ENCODE measurements at regions not wholly inside any gene's neighbourhood (a gene's known extent, or its start where the extent isn't known, plus 50 kb on each side); places are given as distances from the start of the nearest gene placed in this dataset.

GRCh38 chr4:173782660-173783059 lies 252.6 kb upstream of the HAND2 start:
- Mint-ChIP-seq H3K4me3 (ENCODE audit: unreplicated experiment) (no peak overlapping the region), H3K27ac (ENCODE audit: unreplicated experiment) (no peak overlapping the region), H3K4me1 (ENCODE audit: unreplicated experiment) (no peaks in the 10 kb centered on the region), H3K27me3 (ENCODE audit: unreplicated experiment) (no peaks in the 10 kb centered on the region), H3K9me3 (ENCODE audit: unreplicated experiment) (peaks cover 10% of the 10 kb centered on the region), H3K36me3 (ENCODE audit: low read depth, unreplicated experiment) (peaks cover 10% of the 10 kb centered on the region)
- no peak for DNase-seq (ENCODE audit: low spot score)
- no peak for TF ChIP-seq CTCF (IDR thresholded peaks at IDR 0.05; ENCODE audit: unreplicated experiment)

GRCh38 chr4:173777921-173778320 lies 247.9 kb upstream of the HAND2 start:
- H3K27ac Mint-ChIP-seq (ENCODE audit: unreplicated experiment), result no peak overlapping the region

GRCh38 chr4:173777421-173777820 lies 247.4 kb upstream of the HAND2 start:
- Mint-ChIP-seq H3K27ac (ENCODE audit: unreplicated experiment) (no peak overlapping the region), H3K36me3 (ENCODE audit: low read depth, unreplicated experiment) (no peaks in the 10 kb centered on the region), H3K27me3 (ENCODE audit: unreplicated experiment) (no peaks in the 10 kb centered on the region), H3K9me3 (ENCODE audit: unreplicated experiment) (no peaks in the 10 kb centered on the region), H3K4me1 (ENCODE audit: unreplicated experiment) (no peaks in the 10 kb centered on the region), H3K4me3 (ENCODE audit: unreplicated experiment) (no peak overlapping the region)
- DNase-seq (ENCODE audit: low spot score), result no peak
- no peak for TF ChIP-seq CTCF (IDR thresholded peaks at IDR 0.05; ENCODE audit: unreplicated experiment)

More at GRCh38 chr4:173777921-173778320, 247.9 kb upstream of the HAND2 start:
- TF ChIP-seq CTCF (IDR thresholded peaks at IDR 0.05; ENCODE audit: unreplicated experiment), result no peak
- Mint-ChIP-seq H3K4me1 (ENCODE audit: unreplicated experiment) (no peaks in the 10 kb centered on the region), H3K9me3 (ENCODE audit: unreplicated experiment) (no peaks in the 10 kb centered on the region), H3K36me3 (ENCODE audit: low read depth, unreplicated experiment) (no peaks in the 10 kb centered on the region), H3K27me3 (ENCODE audit: unreplicated experiment) (no peaks in the 10 kb centered on the region), H3K4me3 (ENCODE audit: unreplicated experiment) (no peak overlapping the region)
- no peak for DNase-seq (ENCODE audit: low spot score)

- no peak for DNase-seq (ENCODE audit: low spot score)
- TF ChIP-seq CTCF (IDR thresholded peaks at IDR 0.05; ENCODE audit: unreplicated experiment), result no peak
- H3K36me3 Mint-ChIP-seq (ENCODE audit: low read depth, unreplicated experiment), result no peaks in the 10 kb centered on the region
- H3K4me3 Mint-ChIP-seq (ENCODE audit: unreplicated experiment), result no peak overlapping the region
- H3K9me3 Mint-ChIP-seq (ENCODE audit: unreplicated experiment), result no peaks in the 10 kb centered on the region
- peaks cover 1% of the 10 kb centered on the region for H3K27me3 Mint-ChIP-seq (ENCODE audit: unreplicated experiment)
- peaks cover 4% of the 10 kb centered on the region for H3K4me1 Mint-ChIP-seq (ENCODE audit: unreplicated experiment)
- no peak overlapping the region for H3K27ac Mint-ChIP-seq (ENCODE audit: unreplicated experiment)
Measured at GRCh38 chr4:173769568-173769967, 239.5 kb upstream of the HAND2 start.

- Mint-ChIP-seq H3K4me3 (ENCODE audit: unreplicated experiment) (no peak overlapping the region), H3K4me1 (ENCODE audit: unreplicated experiment) (peaks cover 4% of the 10 kb centered on the region), H3K27me3 (ENCODE audit: unreplicated experiment) (peaks cover 1% of the 10 kb centered on the region), H3K9me3 (ENCODE audit: unreplicated experiment) (no peaks in the 10 kb centered on the region), H3K36me3 (ENCODE audit: low read depth, unreplicated experiment) (no peaks in the 10 kb centered on the region), H3K27ac (ENCODE audit: unreplicated experiment) (no peak overlapping the region)
- no peak for TF ChIP-seq CTCF (IDR thresholded peaks at IDR 0.05; ENCODE audit: unreplicated experiment)
- no peak for DNase-seq (ENCODE audit: low spot score)
Measured at GRCh38 chr4:173767650-173768049, 237.6 kb upstream of the HAND2 start.
